GM21723 (cell line): ENCODE measurements at regions not wholly inside any gene's neighbourhood (a gene's known extent, or its start where the extent isn't known, plus 50 kb on each side); places are given as distances from the start of the nearest gene placed in this dataset.
"Not testable (repeated sequence)": the region's sequence is repeated elsewhere in the genome, so short reads cannot be mapped to it uniquely, and the experiment has no call there.

Experiments
- ATAC-seq: cut with Tn5 transposase; IDR thresholded peaks from one replicate; pipeline ENCODE4 v1.9.1; 2021; ENCODE audit warnings: mild to moderate bottlenecking, moderate library complexity; ENCODE audit not compliant: unreplicated experiment

GRCh38 chr1:70812442-70813109 lies 235.0 kb downstream of the PTGER3 start:
- ATAC-seq, result no peak

GRCh38 chr1:70818401-70818800 lies 229.2 kb downstream of the PTGER3 start:
- ATAC-seq, result no peak

GRCh38 chr1:70819231-70819630 lies 228.4 kb downstream of the PTGER3 start:
- ATAC-seq, result no peak

GRCh38 chr1:70819785-70820184 lies 227.8 kb downstream of the PTGER3 start:
- no peak for ATAC-seq

GRCh38 chr1:70820396-70820795 lies 227.2 kb downstream of the PTGER3 start:
- ATAC-seq, result no peak

- no peak for ATAC-seq
Observed at GRCh38 chr1:70820995-70821394, 226.6 kb downstream of the PTGER3 start.

GRCh38 chr1:70826428-70826827 lies 221.2 kb downstream of the PTGER3 start:
- ATAC-seq, result no peak

- ATAC-seq, result no peak
Observed at GRCh38 chr1:70827030-70827429, 220.6 kb downstream of the PTGER3 start.

GRCh38 chr1:70828177-70828576 lies 219.4 kb downstream of the PTGER3 start:
- no peak for ATAC-seq

- ATAC-seq, result not testable (repeated sequence)
Observed at GRCh38 chr1:70834365-70834764, 213.3 kb downstream of the PTGER3 start.

GRCh38 chr1:70836456-70836855 lies 211.2 kb downstream of the PTGER3 start:
- ATAC-seq, result no peak

GRCh38 chr1:70840260-70840953 lies 207.2 kb downstream of the PTGER3 start:
- ATAC-seq, result no peak

- no peak for ATAC-seq
Observed at GRCh38 chr1:70842562-70842961, 205.1 kb downstream of the PTGER3 start.

- no peak for ATAC-seq
Observed at GRCh38 chr1:70843452-70843851, 204.2 kb downstream of the PTGER3 start.

- ATAC-seq, result no peak
Observed at GRCh38 chr1:70847013-70847412, 200.6 kb downstream of the PTGER3 start.

- ATAC-seq, result no peak
Observed at GRCh38 chr1:70855203-70855602, 192.4 kb downstream of the PTGER3 start.

- no peak for ATAC-seq
Observed at GRCh38 chr1:70856201-70856600, 191.4 kb downstream of the PTGER3 start.

- ATAC-seq, result no peak
Observed at GRCh38 chr1:70863239-70863638, 184.4 kb downstream of the PTGER3 start.

GRCh38 chr1:70864302-70864701 lies 183.3 kb downstream of the PTGER3 start:
- ATAC-seq, result no peak

- ATAC-seq, result no peak
Observed at GRCh38 chr1:70866542-70867264, 180.9 kb downstream of the PTGER3 start.

GRCh38 chr1:70871790-70872189 lies 175.8 kb downstream of the PTGER3 start:
- no peak for ATAC-seq

GRCh38 chr1:70874063-70874462 lies 173.6 kb downstream of the PTGER3 start:
- no peak for ATAC-seq
